A673 (cell line): ENCODE measurements at regions not wholly inside any gene's neighbourhood (a gene's known extent, or its start where the extent isn't known, plus 50 kb on each side); places are given as distances from the start of the nearest gene placed in this dataset.

Experiments used
- EZH2 ChIP-seq: fragments of 200-600 bp; sonication (generic); IDR thresholded peaks from 2 replicates; pipeline ENCODE4 v1.6.1; 2017; ENCODE audit warnings: borderline replicate concordance, low read depth, mild to moderate bottlenecking, mixed read lengths, antibody characterized with exemption, low read length; ENCODE audit not compliant: poor library complexity, severe bottlenecking
- TF ChIP-seq, protein P1 (sequence below): fragments of 300-800, 200-600 bp; sonication (generic); conservative IDR thresholded peaks from 2 replicates; pipeline ENCODE4 v1.5.1; 2017; ENCODE audit warnings: low read depth, mild to moderate bottlenecking, antibody characterized with exemption, low read length, moderate library complexity, mixed read lengths

DNA sequence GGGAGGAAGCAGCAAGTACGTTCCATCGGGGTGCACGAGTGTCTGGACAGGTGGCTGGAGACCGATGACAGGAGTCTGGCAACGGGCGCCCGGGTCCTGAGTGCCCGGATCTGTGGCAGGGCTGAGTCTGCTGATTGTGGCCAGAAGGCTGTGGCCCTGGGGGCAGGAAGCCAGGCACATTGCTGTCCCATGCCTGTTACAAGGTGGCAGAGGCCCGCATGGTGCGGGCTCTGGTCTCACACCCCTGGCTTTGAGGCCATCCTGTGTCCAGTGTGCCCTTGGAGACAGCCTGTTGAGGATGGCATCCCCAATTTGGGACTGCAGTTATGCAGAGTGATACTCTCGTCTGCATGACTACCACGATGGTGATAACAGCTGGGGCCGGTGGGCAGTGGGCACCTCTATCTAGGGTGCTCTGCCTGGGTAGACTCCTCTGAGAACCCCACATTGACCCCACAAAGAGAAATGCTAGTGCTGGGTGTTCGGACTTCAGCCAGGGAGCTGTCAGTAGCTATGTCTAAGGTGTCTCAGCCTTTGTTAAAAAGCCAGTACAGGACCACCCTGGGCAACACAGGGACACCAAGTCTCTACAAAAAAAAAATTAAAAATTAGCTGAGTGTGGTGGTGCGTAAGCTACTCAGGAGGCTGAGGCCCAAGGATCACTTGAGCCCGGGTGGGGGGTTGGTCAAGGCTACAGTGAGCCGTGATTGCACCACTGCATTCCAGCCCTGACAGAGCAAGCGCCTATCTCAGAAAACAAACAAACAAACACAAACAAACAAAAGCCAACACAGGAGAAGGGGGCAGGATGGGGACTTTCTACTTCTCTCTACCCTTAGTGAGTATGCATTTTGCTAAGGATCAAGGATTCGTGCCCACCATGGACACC, 88.3 kb downstream of the RHOB start:
- TF ChIP-seq, protein P1, sequence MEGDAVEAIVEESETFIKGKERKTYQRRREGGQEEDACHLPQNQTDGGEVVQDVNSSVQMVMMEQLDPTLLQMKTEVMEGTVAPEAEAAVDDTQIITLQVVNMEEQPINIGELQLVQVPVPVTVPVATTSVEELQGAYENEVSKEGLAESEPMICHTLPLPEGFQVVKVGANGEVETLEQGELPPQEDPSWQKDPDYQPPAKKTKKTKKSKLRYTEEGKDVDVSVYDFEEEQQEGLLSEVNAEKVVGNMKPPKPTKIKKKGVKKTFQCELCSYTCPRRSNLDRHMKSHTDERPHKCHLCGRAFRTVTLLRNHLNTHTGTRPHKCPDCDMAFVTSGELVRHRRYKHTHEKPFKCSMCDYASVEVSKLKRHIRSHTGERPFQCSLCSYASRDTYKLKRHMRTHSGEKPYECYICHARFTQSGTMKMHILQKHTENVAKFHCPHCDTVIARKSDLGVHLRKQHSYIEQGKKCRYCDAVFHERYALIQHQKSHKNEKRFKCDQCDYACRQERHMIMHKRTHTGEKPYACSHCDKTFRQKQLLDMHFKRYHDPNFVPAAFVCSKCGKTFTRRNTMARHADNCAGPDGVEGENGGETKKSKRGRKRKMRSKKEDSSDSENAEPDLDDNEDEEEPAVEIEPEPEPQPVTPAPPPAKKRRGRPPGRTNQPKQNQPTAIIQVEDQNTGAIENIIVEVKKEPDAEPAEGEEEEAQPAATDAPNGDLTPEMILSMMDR, result no peak
- no peak for TF ChIP-seq EZH2
